ENCODE measurements at regions not wholly inside any gene's neighbourhood (a gene's known extent, or its start where the extent isn't known, plus 50 kb on each side); places are given as distances from the start of the nearest gene placed in this dataset.
"Not testable (repeated sequence)": the region's sequence is repeated elsewhere in the genome, so short reads cannot be mapped to it uniquely, and the experiment has no call there.

DNA sequence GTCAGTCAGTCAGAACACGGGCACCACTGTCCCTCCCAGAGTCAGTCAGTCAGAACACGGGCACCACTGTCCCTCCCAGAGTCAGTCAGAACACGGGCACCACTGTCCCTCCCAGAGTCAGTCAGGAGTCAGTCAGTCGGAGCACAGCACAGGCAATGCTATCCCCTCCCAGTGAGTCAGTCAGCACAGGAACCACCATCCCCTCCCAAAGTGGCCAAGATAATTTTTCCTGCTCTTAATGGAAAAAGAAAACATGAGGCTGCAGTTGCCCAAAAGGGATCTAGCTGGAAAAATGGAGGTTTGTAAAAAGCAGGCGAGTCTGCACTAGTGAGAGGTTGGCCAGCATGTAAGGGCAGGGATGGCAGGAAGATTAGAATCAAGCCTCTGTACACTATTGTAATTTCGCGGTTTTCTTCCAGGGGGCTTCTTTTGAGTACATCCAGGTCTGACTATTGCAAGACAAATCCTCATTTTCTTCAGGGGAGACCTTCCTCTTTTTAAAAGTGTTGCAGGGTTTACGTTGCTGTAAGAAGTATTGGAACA is 213.8 kb downstream of the SIPA1L2 start:
- H3K9me3 Mint-ChIP-seq = peaks cover 7% of the 10 kb centered on the region
- no peak overlapping the region for H3K27ac Mint-ChIP-seq
- no peak for DNase-seq (ENCODE audit: low spot score)
- no peaks in the 10 kb centered on the region for H3K4me1 Mint-ChIP-seq
- peaks cover 6% of the 10 kb centered on the region for H3K36me3 Mint-ChIP-seq
- H3K4me3 Mint-ChIP-seq = no peak overlapping the region
- ChIA-PET CTCF (interaction anchor here (1.4 kb wide), 1 partner anchor 211 kb away, joined by 4 read pairs; no protein-coding TSS in a partner anchor), POLR2A (no interaction called here)
- H3K27me3 Mint-ChIP-seq (ENCODE audit: low read depth) = no peaks in the 10 kb centered on the region
- no peak for ATAC-seq
- TF ChIP-seq CREB1 (CRISPR knock-in tag; IDR thresholded peaks at IDR 0.05) (no peak), CBFB (CRISPR knock-in tag; IDR thresholded peaks at IDR 0.05; ENCODE audit: low read depth) (no peak), ZBTB21 (CRISPR knock-in tag; IDR thresholded peaks at IDR 0.05; ENCODE audit: borderline replicate concordance) (no peak), NR3C1 (CRISPR knock-in tag; conservative IDR thresholded peaks at IDR 0.05; ENCODE audit: low read depth) (no peak), SMAD4 (CRISPR knock-in tag; IDR thresholded peaks at IDR 0.05) (no peak), TEAD4 (CRISPR knock-in tag; IDR thresholded peaks at IDR 0.05) (no peak), ZNF138 (CRISPR knock-in tag; conservative IDR thresholded peaks at IDR 0.05) (no peak)
- TF ChIP-seq, protein P1, sequence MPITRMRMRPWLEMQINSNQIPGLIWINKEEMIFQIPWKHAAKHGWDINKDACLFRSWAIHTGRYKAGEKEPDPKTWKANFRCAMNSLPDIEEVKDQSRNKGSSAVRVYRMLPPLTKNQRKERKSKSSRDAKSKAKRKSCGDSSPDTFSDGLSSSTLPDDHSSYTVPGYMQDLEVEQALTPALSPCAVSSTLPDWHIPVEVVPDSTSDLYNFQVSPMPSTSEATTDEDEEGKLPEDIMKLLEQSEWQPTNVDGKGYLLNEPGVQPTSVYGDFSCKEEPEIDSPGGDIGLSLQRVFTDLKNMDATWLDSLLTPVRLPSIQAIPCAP (CRISPR knock-in tag; IDR thresholded peaks at IDR 0.05) = no peak
- TF ChIP-seq, protein P2, sequence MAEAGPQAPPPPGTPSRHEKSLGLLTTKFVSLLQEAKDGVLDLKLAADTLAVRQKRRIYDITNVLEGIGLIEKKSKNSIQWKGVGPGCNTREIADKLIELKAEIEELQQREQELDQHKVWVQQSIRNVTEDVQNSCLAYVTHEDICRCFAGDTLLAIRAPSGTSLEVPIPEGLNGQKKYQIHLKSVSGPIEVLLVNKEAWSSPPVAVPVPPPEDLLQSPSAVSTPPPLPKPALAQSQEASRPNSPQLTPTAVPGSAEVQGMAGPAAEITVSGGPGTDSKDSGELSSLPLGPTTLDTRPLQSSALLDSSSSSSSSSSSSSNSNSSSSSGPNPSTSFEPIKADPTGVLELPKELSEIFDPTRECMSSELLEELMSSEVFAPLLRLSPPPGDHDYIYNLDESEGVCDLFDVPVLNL (CRISPR knock-in tag; IDR thresholded peaks at IDR 0.05; ENCODE audit: borderline replicate concordance, low read depth) = no peak
- TF ChIP-seq, protein P3, sequence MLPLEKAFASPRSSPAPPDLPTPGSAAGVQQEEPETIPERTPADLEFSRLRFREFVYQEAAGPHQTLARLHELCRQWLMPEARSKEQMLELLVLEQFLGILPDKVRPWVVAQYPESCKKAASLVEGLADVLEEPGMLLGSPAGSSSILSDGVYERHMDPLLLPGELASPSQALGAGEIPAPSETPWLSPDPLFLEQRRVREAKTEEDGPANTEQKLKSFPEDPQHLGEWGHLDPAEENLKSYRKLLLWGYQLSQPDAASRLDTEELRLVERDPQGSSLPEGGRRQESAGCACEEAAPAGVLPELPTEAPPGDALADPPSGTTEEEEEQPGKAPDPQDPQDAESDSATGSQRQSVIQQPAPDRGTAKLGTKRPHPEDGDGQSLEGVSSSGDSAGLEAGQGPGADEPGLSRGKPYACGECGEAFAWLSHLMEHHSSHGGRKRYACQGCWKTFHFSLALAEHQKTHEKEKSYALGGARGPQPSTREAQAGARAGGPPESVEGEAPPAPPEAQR (CRISPR knock-in tag; IDR thresholded peaks at IDR 0.05) = no peak

DNA sequence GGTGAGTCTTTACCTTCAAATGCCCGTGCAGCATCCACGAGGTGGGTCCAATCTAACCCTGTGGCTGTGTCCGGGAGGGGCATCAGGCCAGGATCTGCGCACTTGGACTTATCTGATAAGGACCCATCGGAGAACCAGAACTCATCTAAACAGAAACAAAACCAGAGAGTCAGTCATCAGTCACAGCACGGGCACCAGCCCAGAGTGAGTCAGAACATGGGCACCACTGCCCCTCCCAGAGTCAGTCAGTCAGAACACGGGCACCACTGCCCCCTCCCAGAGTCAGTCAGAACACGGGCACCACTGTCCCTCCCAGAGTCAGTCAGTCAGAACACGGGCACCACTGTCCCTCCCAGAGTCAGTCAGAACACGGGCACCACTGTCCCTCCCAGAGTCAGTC is 214.5 kb downstream of the SIPA1L2 start:
- POLR2A ChIA-PET; CTCF ChIA-PET; H3K4me3 Mint-ChIP-seq; DNase-seq (ENCODE audit: low spot score); ATAC-seq; H3K9me3 Mint-ChIP-seq; H3K4me1 Mint-ChIP-seq; H3K27ac Mint-ChIP-seq; H3K36me3 Mint-ChIP-seq; H3K27me3 Mint-ChIP-seq (ENCODE audit: low read depth): not testable (repeated sequence)

GRCh38 chr1:232414100-232414499 is 215.8 kb downstream of the SIPA1L2 start:
- H3K36me3 Mint-ChIP-seq = peaks cover 13% of the 10 kb centered on the region
- no peak overlapping the region for H3K4me3 Mint-ChIP-seq
- POLR2A ChIA-PET = no interaction called here
- DNase-seq (ENCODE audit: low spot score) = no peak
- H3K9me3 Mint-ChIP-seq = peaks cover 15% of the 10 kb centered on the region
- no peak overlapping the region for H3K27ac Mint-ChIP-seq
- no peaks in the 10 kb centered on the region for H3K4me1 Mint-ChIP-seq
- CTCF ChIA-PET = no interaction called here
- no peaks in the 10 kb centered on the region for H3K27me3 Mint-ChIP-seq (ENCODE audit: low read depth)
- ATAC-seq = no peak
- TF ChIP-seq ZBTB43 (CRISPR knock-in tag; IDR thresholded peaks at IDR 0.05) = no peak
- TF ChIP-seq CBFB (CRISPR knock-in tag; IDR thresholded peaks at IDR 0.05; ENCODE audit: low read depth) = no peak
- TF ChIP-seq MAX (CRISPR knock-in tag; IDR thresholded peaks at IDR 0.05) = no peak
- TF ChIP-seq, protein P4, sequence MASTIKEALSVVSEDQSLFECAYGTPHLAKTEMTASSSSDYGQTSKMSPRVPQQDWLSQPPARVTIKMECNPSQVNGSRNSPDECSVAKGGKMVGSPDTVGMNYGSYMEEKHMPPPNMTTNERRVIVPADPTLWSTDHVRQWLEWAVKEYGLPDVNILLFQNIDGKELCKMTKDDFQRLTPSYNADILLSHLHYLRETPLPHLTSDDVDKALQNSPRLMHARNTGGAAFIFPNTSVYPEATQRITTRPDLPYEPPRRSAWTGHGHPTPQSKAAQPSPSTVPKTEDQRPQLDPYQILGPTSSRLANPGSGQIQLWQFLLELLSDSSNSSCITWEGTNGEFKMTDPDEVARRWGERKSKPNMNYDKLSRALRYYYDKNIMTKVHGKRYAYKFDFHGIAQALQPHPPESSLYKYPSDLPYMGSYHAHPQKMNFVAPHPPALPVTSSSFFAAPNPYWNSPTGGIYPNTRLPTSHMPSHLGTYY (CRISPR knock-in tag; IDR thresholded peaks at IDR 0.05) = no peak
- no peak for TF ChIP-seq ZNF423 (CRISPR knock-in tag; IDR thresholded peaks at IDR 0.05)
- TF ChIP-seq SP1 (CRISPR knock-in tag; conservative IDR thresholded peaks at IDR 0.05) = no peak
- no peak for TF ChIP-seq MYBL2 (CRISPR knock-in tag; IDR thresholded peaks at IDR 0.05)
- no peak for TF ChIP-seq ZNF671 (CRISPR knock-in tag; IDR thresholded peaks at IDR 0.05)
- TF ChIP-seq, protein P5, sequence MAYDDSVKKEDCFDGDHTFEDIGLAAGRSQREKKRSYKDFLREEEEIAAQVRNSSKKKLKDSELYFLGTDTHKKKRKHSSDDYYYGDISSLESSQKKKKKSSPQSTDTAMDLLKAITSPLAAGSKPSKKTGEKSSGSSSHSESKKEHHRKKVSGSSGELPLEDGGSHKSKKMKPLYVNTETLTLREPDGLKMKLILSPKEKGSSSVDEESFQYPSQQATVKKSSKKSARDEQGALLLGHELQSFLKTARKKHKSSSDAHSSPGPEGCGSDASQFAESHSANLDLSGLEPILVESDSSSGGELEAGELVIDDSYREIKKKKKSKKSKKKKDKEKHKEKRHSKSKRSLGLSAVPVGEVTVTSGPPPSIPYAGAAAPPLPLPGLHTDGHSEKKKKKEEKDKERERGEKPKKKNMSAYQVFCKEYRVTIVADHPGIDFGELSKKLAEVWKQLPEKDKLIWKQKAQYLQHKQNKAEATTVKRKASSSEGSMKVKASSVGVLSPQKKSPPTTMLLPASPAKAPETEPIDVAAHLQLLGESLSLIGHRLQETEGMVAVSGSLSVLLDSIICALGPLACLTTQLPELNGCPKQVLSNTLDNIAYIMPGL (CRISPR knock-in tag; IDR thresholded peaks at IDR 0.05) = no peak
- TF ChIP-seq SMAD3 (CRISPR knock-in tag; IDR thresholded peaks at IDR 0.05; ENCODE audit: borderline replicate concordance) = no peak
- TF ChIP-seq ARID4B (CRISPR knock-in tag; IDR thresholded peaks at IDR 0.05; ENCODE audit: borderline replicate concordance) = no peak
- TF ChIP-seq GTF2I (CRISPR knock-in tag; conservative IDR thresholded peaks at IDR 0.05) = no peak
